Stomach (tissue), 8 donors: ENCODE measurements at regions not wholly inside any gene's neighbourhood (a gene's known extent, or its start where the extent isn't known, plus 50 kb on each side); places are given as distances from the start of the nearest gene placed in this dataset.
"Not testable (repeated sequence)": the region's sequence is repeated elsewhere in the genome, so short reads cannot be mapped to it uniquely, and the experiment has no call there.

Experiments
- DNase-seq, 2 donors: peaks; one replicate each; pipeline versions ENCODE4 v3.0.0 to v3.0.0-alpha.2; 2013 to 2019
- H3K27ac ChIP-seq, 5 donors: fragments of 200-600 bp in 4 of 5; sonication (generic) in 4 of 5; one replicate each; pipeline ENCODE4 v1.5.1; 2013 to 2019; ENCODE audit warnings: mild to moderate bottlenecking in 1 of 5, moderate library complexity in 1 of 5
- H3K27me3 ChIP-seq, 3 donors: fragments of 200-600 bp; sonication (generic); one replicate each; pipeline ENCODE4 v1.5.1; 2017 to 2019; ENCODE audit warnings: mixed run types in 1 of 3
- H3K36me3 ChIP-seq, 4 donors: fragments of 200-600 bp; sonication (generic); 1 replicate in 3 of 4; 2 replicates in 1 of 4; pipeline ENCODE4 v1.5.1; 2016 to 2019
- H3K4me1 ChIP-seq, 4 donors: fragments of 200-600 bp; sonication (generic); one replicate each; pipeline ENCODE4 v1.5.1; 2016 to 2019
- H3K4me3 ChIP-seq, 4 donors: fragments of 200-600 bp; sonication (generic) in 3 of 4; one replicate each; pipeline ENCODE4 v1.5.1; 2016 to 2019; ENCODE audit warnings: mild to moderate bottlenecking in 1 of 4
- H3K9me3 ChIP-seq, 4 donors: fragments of 200-600 bp; sonication (generic); one replicate each; pipeline ENCODE4 v1.5.1; 2016 to 2019
- CTCF ChIP-seq, 7 experiments: fragments of 450-650 bp in 4 of 7; fragments of 200-600 bp in 3 of 7; sonication (generic) in 3 of 7; IDR thresholded peaks; one replicate each; pipeline ENCODE4 v1.5.1; 2016 to 2019; ENCODE audit warnings: antibody characterized with exemption in 7 of 7, control low read depth in 2 of 7, mild to moderate bottlenecking in 1 of 7
- EP300 ChIP-seq: sonication (generic); formaldehyde crosslinking; IDR thresholded peaks from one replicate; pipeline ENCODE4 v1.6.1; 2017; ENCODE audit warnings: antibody characterized with exemption
- POLR2A ChIP-seq, 4 donors: fragments of 450-650 bp; IDR thresholded peaks; one replicate each; pipeline ENCODE4 v1.6.1; 2016; ENCODE audit warnings: antibody characterized with exemption in 4 of 4, control low read depth in 2 of 4, mild to moderate bottlenecking in 1 of 4, moderate library complexity in 1 of 4
- POLR2AphosphoS5 ChIP-seq, 3 donors: sonication (generic); formaldehyde crosslinking; IDR thresholded peaks; one replicate each; pipeline ENCODE4 v1.6.1; 2016; ENCODE audit warnings: antibody characterized with exemption in 3 of 3
- WGBS, 5 donors: extraction: QIAGEN DNeasy Blood & Tissue Kit in 3 of 5; methylation state at CpG; one replicate each; pipeline versions ENCODE4 v1.1.5 to v1.1.7; 2013 to 2018; 5-methylcytosine and 5-hydroxymethylcytosine counted together
- intact Hi-C: fragments of 100-400 bp; cut with DNase I; formaldehyde crosslinking; loops from one replicate; pipeline ENCODE4 v1.15.1; 2023; ENCODE audit warnings: low total_unique reads
- donor health status: healthy with polysubstance abuse.
- donor health status: Bipolar disorder and iron deficiency.
- donor health status: healthy.

- no peak overlapping the region for H3K27ac ChIP-seq
- peaks cover 0 to 26% (median 14%) of the 10 kb centered on the region in 4 donors for H3K4me1 ChIP-seq
- 60 to 81% (median 75%) methylated on average over 3 of the region's 3 CpGs for WGBS, 5 donors
- intact Hi-C loops: no loop called here
- H3K27me3 ChIP-seq: no peaks in the 10 kb centered on the region
- H3K4me3 ChIP-seq: no peak overlapping the region
- no peak for DNase-seq
- peaks cover 0 to 5% (median 2%) of the 10 kb centered on the region in 4 donors for H3K9me3 ChIP-seq
- TF ChIP-seq EP300 (no peak), POLR2A (IDR thresholded peaks at IDR 0.05) (no peak), CTCF (IDR thresholded peaks at IDR 0.05) (no peak), POLR2AphosphoS5 (IDR thresholded peaks at IDR 0.05) (no peak)
- no peaks in the 10 kb centered on the region for H3K36me3 ChIP-seq
Observed at GRCh38 chr5:61232490-61233050, 70.3 kb upstream of the SMIM15 start.

GRCh38 chr5:61234019-61234418, 71.8 kb upstream of the SMIM15 start:
- Histone ChIP-seq H3K9me3 (peaks cover 0 to 14% (median 4%) of the 10 kb centered on the region in 4 donors), H3K27ac (no peak overlapping the region), H3K4me3 (no peak overlapping the region), H3K27me3 (no peaks in the 10 kb centered on the region), H3K36me3 (no peaks in the 10 kb centered on the region), H3K4me1 (peaks cover 0 to 13% (median 4%) of the 10 kb centered on the region in 4 donors)
- WGBS, 5 donors: 52 to 71% (median 59%) methylated on average over 4 of the region's 4 CpGs
- intact Hi-C loops: no loop called here
- peak in 1 of 2 donors; percentile 55 for DNase-seq
- no peak for TF ChIP-seq EP300
- TF ChIP-seq CTCF (IDR thresholded peaks at IDR 0.05): no peak
- peak in 1 of 3 donors; percentile 6 for TF ChIP-seq POLR2AphosphoS5 (IDR thresholded peaks at IDR 0.05)
- TF ChIP-seq POLR2A (IDR thresholded peaks at IDR 0.05): no peak

GRCh38 chr5:61236715-61237114, 74.4 kb upstream of the SMIM15 start:
- H3K27me3 ChIP-seq, H3K4me1 ChIP-seq: not testable (repeated sequence)

GRCh38 chr5:61245486-61245885, 83.2 kb upstream of the SMIM15 start:
- Histone ChIP-seq H3K4me3 (peak overlapping the region in 1 of 4 donors; percentile 3), H3K27ac (peak overlapping the region; percentile 63 to 87 (median 74)), H3K27me3 (no peaks in the 10 kb centered on the region), H3K36me3 (no peaks in the 10 kb centered on the region), H3K9me3 (no peaks in the 10 kb centered on the region), H3K4me1 (peaks cover 9 to 18% (median 13%) of the 10 kb centered on the region in 4 donors)
- 27 to 43% (median 39%) methylated on average over 4 of the region's 4 CpGs for WGBS, 5 donors
- no peak for TF ChIP-seq EP300
- no peak for TF ChIP-seq POLR2A (IDR thresholded peaks at IDR 0.05)
- TF ChIP-seq CTCF (IDR thresholded peaks at IDR 0.05): no peak
- no peak for TF ChIP-seq POLR2AphosphoS5 (IDR thresholded peaks at IDR 0.05)
- peak in 1 of 2 donors; percentile 81 for DNase-seq
- intact Hi-C loops: no loop called here

More at GRCh38 chr5:61236715-61237114, 74.4 kb upstream of the SMIM15 start:
- peaks cover 0 to 12% (median 3%) of the 10 kb centered on the region in 4 donors for H3K9me3 ChIP-seq
- H3K27ac ChIP-seq, H3K36me3 ChIP-seq, DNase-seq, H3K4me3 ChIP-seq, intact Hi-C loops: not testable (repeated sequence)
- WGBS, 5 donors: 81 to 96% (median 90%) methylated on average over 3 of the region's 3 CpGs

GRCh38 chr5:61245936-61246335, 83.7 kb upstream of the SMIM15 start:
- intact Hi-C loops: no loop called here
- Histone ChIP-seq H3K9me3 (no peaks in the 10 kb centered on the region), H3K4me3 (peak overlapping the region in 1 of 4 donors; percentile 3), H3K4me1 (peaks cover 9 to 18% (median 13%) of the 10 kb centered on the region in 4 donors), H3K36me3 (no peaks in the 10 kb centered on the region), H3K27ac (peak overlapping the region; percentile 63 to 87 (median 74)), H3K27me3 (no peaks in the 10 kb centered on the region)
- 16 to 36% (median 30%) methylated on average over 9 of the region's 9 CpGs for WGBS, 5 donors
- peak; percentile 62 to 73 for DNase-seq
- TF ChIP-seq POLR2AphosphoS5 (IDR thresholded peaks at IDR 0.05): peak in 2 of 3 donors; percentile 67 to 84
- TF ChIP-seq POLR2A (IDR thresholded peaks at IDR 0.05): no peak
